ENCODE measurements at regions not wholly inside any gene's neighbourhood (a gene's known extent, or its start where the extent isn't known, plus 50 kb on each side); places are given as distances from the start of the nearest gene placed in this dataset.
A peak's percentile ranks its signal among the peaks of the same experiment; 100 is the strongest.

DNA sequence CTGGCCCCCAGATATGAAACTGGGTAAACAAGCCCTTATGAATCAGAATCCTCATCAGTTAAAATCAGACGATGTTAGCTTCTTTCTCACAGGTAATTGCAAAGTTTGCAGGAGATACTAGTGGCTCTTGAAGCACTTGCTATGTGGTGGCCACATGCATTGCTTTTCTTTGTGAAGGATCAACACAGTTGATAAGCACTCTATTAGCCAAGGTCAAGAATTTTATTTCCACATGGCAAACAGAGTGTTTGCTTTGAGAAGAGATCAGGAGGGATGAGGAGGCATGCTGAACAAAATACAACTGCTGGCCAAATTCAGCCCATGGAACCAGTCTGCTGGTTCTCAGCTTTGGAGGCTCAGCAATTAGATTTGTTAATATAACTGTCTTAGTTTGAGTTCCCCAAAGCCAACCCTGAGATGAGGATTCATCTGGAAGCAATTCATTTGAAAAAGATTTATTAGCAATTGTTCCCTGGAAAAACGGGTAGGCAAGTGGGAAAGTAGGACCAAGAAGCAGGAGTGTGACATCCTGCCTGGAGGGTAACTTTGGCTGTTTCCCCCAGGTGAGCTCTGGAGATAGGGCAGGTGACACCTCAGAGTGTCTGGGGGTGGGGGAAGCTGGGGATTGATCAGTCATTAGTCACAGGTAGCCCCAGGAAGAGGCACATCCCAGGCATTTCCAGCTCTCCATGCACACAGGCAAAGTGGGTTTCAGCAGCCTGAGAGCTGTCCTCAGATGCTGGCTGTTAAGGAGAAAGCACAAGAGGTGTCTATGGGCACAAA is 180.3 kb downstream of the ABHD5 start:
- TF ChIP-seq, protein P1, sequence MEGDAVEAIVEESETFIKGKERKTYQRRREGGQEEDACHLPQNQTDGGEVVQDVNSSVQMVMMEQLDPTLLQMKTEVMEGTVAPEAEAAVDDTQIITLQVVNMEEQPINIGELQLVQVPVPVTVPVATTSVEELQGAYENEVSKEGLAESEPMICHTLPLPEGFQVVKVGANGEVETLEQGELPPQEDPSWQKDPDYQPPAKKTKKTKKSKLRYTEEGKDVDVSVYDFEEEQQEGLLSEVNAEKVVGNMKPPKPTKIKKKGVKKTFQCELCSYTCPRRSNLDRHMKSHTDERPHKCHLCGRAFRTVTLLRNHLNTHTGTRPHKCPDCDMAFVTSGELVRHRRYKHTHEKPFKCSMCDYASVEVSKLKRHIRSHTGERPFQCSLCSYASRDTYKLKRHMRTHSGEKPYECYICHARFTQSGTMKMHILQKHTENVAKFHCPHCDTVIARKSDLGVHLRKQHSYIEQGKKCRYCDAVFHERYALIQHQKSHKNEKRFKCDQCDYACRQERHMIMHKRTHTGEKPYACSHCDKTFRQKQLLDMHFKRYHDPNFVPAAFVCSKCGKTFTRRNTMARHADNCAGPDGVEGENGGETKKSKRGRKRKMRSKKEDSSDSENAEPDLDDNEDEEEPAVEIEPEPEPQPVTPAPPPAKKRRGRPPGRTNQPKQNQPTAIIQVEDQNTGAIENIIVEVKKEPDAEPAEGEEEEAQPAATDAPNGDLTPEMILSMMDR (conservative IDR thresholded peaks at IDR 0.05; ENCODE audit: low read length), result no peak
- DNase-seq (ENCODE audit: low read depth), result peak; percentile 23
- no peak overlapping the region for H3K4me3 ChIP-seq (ENCODE audit: low read length)

DNA sequence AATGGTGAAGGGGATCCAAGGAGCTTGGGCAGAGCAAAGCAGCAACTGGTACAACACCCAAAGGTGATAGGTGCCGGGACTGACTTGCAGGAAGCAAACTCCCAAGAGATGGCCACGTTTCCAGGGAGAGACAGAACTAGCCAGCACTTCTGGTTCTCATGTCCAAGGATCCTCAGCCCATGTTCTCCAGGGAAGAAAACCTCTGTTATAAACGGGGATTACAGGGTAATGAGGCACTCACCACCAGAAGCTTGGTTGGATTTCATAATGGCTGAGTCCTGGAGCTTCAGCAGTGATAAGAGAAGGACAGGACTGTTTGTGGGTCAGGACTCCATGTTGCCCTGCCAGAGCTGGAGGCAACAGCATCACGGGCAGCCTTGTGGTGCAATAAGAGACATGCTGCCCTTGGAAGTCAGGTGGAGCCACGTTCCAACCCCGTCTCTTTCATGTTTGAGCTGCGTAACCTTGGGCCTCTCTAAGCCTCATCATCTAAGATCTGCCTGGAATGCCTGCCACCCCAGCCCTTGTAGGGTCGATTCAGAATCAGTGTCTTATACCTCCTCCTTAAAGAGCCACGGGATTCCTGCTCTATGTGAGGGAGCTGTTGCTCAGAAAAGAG is 181.0 kb downstream of the ABHD5 start:
- TF ChIP-seq, protein P1 (conservative IDR thresholded peaks at IDR 0.05; ENCODE audit: low read length), result no peak
- H3K4me3 ChIP-seq (ENCODE audit: low read length), result no peak overlapping the region
- DNase-seq (ENCODE audit: low read depth), result no peak

DNA sequence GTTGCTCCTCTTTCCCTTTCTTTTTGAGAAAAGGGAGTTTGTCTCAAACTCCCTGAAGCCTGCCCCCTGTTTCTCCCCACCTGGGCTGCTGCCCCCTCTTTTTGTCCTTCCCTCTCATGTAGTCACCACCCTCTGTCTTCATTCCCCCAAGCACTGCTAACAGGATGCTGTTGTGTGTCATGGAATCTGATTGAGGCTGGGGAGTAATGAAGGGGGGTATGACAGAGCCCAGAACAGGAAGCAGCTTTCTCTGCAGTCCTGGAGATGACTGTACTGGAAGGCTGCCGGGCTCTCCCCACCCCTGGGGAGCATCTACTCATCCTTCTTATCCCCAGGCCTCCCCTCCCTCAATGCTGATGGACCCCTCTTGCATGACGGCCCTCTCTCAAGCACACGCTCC is 181.6 kb downstream of the ABHD5 start:
- peak; percentile 86 for DNase-seq (ENCODE audit: low read depth)
- TF ChIP-seq, protein P1 (conservative IDR thresholded peaks at IDR 0.05; ENCODE audit: low read length), result no peak

DNA sequence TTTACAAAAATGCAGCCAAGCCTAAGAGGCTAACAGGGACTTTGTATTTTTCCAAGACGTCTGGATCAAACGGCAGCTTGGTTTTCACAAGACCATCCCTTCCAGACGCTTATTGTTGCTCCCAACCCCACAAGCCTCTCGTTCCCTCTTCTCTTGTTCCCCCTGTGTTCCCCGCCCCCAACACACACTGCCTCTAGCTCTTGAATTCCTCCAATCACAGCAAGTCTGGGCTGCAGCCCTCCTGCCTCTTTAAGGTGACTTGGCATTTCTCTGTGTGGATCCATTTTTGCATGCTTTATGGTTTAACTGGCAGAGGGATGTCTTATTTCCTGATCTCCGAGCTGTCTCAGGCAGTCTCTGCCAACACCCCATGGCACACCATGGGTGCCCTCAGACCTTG is 182.2 kb downstream of the ABHD5 start:
- DNase-seq (ENCODE audit: low read depth), result peak; percentile 34
- no peak overlapping the region for H3K4me3 ChIP-seq (ENCODE audit: low read length)
- TF ChIP-seq, protein P1 (conservative IDR thresholded peaks at IDR 0.05; ENCODE audit: low read length), result no peak

More for the DNA sequence above, 181.6 kb downstream of the ABHD5 start:
- no peak overlapping the region for H3K4me3 ChIP-seq (ENCODE audit: low read length)

DNA sequence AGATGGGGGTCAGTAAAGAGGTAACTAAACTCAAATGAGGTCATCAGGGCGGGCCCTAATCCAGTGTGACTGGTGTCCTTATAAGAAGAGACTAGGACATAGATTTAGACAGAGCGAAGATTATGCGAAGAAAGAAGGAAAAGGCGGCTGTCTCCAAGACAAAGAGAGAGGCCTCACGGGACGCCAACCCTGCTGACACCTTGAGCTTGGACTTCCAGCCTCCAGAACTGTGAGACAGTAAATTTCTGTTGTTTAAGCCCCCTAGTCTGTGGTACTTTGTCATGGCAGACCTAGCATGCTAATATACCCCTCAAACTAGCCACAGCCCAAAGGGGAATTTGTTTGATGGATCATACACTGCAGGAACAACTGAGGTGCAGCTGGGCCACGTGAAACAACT is 183.0 kb downstream of the ABHD5 start:
- no peak overlapping the region for H3K4me3 ChIP-seq (ENCODE audit: low read length)
- no peak for DNase-seq (ENCODE audit: low read depth)
- TF ChIP-seq, protein P1 (conservative IDR thresholded peaks at IDR 0.05; ENCODE audit: low read length), result no peak

DNA sequence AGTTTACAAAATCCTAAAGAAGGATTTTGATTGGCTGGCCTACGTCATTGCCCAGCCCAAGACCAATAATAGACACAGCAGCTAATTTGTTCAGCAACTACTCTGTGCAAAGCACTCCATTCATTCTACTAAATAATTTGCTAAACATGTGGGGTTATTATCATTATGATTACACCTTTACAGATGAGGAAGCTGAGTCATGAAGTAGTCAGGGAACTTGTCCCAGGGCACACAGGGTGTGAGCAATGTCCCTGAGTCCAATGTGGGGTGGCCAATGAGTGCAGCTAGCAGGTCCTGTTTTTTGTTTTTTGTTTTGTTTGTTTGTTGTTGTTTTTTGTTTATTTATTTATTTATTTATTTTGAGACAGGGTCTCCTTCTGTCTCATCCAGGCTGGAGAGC is 183.6 kb downstream of the ABHD5 start:
- no peak overlapping the region for H3K4me3 ChIP-seq (ENCODE audit: low read length)
- TF ChIP-seq, protein P1 (conservative IDR thresholded peaks at IDR 0.05; ENCODE audit: low read length), result no peak
- DNase-seq (ENCODE audit: low read depth), result no peak

DNA sequence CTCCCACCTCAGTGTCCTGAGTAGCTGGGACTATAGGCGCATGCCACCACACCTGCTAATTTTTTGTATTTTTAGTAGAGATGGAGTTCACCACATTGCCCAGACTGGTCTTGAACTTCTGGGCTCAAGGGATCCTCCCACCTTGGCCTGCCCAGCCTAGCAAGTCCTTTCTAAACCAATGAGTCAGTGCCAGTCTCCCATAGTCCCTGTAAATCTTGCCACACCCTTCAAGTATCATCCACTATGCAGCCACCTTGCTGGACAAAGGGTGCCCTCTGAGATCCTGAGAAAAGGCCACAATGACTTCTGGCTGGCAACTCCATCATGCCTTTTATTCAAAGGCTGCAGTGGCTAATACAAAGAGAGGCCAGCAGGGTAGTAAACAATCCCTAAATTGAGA is 184.0 kb downstream of the ABHD5 start:
- TF ChIP-seq, protein P1 (conservative IDR thresholded peaks at IDR 0.05; ENCODE audit: low read length), result no peak
- no peak for DNase-seq (ENCODE audit: low read depth)
- no peak overlapping the region for H3K4me3 ChIP-seq (ENCODE audit: low read length)

All from AG10803 (cell line).